ENCODE measurements at regions not wholly inside any gene's neighbourhood (a gene's known extent, or its start where the extent isn't known, plus 50 kb on each side); places are given as distances from the start of the nearest gene placed in this dataset.
"Not testable (repeated sequence)": the region's sequence is repeated elsewhere in the genome, so short reads cannot be mapped to it uniquely, and the experiment has no call there.

GRCh38 chrX:879756-880698, 249.4 kb downstream of the SHOX start:
- not testable (repeated sequence) for DNase-seq

DNA sequence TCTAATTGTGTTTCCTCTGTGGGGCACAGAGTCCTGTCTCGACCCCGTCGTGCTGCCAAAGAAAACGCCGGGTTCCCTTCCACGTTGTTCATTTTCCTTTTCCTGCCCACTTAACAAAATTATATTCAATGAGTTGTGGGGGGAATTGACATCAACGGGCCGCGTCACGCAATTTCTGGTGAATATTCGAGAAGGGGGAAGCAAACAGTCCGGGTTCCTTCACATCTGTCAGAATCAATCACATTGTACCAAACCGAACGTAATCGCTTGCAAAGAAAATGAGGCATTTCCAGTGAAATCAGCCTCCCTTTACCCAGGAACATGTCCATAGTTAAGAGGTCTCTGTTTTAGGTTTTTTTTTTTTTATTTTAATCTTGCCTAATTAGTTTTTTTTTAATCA, 243.5 kb downstream of the SHOX start:
- DNase-seq = no peak

GRCh38 chrX:873016-873415, 242.4 kb downstream of the SHOX start:
- DNase-seq = no peak

GRCh38 chrX:872090-872489, 241.5 kb downstream of the SHOX start:
- no peak for DNase-seq

DNA sequence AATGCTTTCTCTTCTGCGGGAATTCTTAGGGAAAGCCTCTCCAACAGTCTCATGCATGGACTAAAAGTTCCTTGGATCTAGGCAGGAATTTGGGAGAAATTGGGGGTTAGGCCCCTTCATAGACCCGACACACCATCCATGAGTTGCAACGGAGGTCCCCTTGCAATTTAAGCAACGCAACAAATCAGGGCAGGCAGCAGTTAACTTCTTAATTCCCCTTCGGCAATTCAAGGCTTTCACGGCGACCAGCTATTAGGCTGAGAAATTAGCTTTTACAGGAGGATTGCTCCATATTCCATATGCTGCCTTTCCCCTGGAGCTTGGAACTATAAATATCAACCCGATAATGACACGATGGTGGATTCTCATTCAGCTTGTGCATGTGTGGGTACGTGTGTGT, 241.0 kb downstream of the SHOX start:
- no peak for DNase-seq

GRCh38 chrX:867966-868647, 237.5 kb downstream of the SHOX start:
- no peak for DNase-seq

DNA sequence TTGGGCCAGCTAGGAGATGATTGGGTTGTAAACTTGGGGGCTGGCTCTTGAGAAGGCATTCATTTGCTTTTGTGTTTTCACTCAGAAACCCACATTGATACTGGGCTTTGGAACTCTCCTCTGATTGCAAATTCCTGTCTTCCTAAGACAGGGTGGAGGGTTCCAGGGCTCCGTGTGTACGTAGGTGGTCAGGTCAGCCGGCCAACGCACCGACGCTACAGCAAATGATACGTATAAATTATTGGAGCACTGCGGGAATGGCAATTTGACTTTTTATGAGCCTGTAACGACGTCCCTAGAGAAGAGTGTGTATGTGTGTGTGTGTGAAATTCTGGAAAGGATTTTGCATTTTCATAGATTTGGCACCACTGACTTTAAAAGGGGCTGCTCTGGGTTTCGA, 236.9 kb downstream of the SHOX start:
- DNase-seq = no peak

- DNase-seq = no peak
Observed at GRCh38 chrX:866441-866990, 235.9 kb downstream of the SHOX start.

GRCh38 chrX:865422-865821, 234.8 kb downstream of the SHOX start:
- no peak for DNase-seq

- no peak for DNase-seq
Observed at GRCh38 chrX:861921-862320, 231.3 kb downstream of the SHOX start.

DNA sequence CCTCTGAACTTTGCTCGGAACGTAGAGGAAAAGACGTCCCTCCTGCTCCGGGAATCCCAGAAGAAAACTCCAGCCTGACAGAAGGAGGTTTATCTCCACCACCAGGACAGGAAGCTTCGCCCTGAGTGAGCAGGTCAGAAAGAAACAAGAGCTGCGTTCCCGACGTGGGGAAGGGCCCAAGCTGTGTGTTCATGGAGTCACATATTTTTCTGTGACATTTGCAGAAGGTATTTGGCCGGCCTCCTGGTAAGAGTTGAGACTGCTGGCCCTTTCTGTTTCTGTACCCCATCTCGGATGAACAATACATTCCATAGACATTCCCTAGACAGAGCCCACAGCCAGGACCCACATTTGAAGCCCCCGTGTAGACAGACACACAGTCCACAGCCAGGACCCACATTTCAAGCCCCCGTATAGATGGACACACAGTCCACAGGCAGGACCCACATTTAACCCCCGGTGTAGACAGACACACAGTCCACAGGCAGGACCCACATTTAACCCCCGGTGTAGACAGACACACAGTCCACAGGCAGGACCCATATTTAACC, 230.8 kb downstream of the SHOX start:
- DNase-seq = no peak

GRCh38 chrX:859329-859728, 228.7 kb downstream of the SHOX start:
- no peak for DNase-seq

DNA sequence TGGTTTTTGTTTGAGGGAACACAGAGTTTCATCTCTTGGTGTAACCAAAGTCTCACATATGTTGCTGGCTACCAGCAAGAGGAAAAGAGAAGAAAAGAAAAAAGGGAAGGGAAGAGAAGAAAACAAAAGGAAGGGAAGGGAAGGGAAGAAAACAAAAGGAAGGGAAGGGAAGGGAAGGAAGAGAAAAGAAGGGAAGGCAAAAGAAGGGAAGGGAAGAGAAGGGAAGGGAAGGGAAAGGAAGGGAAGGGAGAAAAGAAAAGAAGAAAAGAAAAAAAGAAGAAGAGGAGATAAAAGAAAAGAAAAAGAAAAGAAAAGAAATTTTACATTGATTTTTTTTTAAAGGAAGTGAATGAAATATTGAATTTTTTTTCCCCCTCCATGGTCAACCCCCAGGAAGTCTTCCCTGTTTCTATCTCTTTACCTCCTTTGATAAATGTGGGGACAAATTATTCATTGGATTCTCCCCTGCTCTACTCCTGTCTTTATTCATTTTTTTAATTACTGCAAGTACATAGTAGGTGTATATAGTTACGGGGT, 228.0 kb downstream of the SHOX start:
- no peak for DNase-seq

- no peak for DNase-seq
Observed at GRCh38 chrX:857376-857775, 226.8 kb downstream of the SHOX start.

DNA sequence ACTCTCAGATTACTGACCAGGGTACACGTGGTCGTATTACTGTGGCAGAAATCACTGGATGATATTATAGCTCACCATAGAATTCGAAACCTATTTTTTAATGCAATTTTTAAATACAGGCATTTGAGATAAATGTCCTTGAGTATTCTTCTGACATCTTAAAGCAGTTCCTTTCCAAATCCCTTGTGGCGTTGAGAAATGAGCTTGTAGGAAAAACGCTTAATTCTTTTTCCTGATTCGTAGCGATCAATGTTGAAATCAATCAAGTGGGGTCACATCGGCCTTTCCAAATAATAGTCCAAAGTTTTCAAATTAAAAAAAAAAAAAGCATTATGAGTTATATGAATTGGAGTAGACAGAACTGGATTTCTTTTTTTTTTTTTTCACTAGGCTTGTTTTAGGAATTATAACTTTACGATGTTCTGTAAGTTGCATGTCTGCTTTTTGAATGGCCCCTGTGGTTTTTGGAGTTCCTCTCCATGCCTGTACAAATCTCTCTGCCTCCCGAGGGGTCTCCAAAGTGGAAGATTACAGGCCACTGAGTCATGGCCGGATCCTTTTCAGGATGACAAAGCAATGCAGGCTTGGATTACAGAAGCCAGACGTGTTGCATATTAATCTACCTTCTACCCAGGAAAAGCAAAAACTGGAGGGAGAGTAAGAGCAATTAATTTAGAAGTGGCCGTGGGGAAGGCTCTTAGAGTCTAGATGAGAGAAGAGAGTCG, 226.1 kb downstream of the SHOX start:
- no peak for DNase-seq

GRCh38 chrX:853304-853703, 222.7 kb downstream of the SHOX start:
- DNase-seq = no peak

- DNase-seq = no peak
Observed at GRCh38 chrX:850471-850916, 219.9 kb downstream of the SHOX start.

DNA sequence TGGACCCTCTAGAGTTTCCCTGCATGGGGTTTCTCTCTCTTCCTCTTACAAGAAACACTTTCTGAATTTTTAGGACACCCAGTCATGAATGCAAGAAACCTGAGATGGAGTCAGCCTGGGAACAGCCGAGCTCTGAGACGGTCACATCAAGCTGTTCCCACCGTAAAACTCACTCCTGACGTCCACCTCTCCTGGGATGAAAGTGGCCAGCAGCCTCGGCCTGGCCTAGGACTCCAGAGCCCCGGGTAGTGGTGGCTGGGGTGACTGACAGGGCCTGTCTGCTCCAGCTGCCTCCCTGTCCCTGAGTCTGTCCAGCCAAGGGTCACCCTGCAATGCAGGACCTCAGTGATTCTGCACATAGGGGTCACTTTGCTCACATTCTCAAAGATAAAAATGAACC, 217.8 kb downstream of the SHOX start:
- no peak for DNase-seq

DNA sequence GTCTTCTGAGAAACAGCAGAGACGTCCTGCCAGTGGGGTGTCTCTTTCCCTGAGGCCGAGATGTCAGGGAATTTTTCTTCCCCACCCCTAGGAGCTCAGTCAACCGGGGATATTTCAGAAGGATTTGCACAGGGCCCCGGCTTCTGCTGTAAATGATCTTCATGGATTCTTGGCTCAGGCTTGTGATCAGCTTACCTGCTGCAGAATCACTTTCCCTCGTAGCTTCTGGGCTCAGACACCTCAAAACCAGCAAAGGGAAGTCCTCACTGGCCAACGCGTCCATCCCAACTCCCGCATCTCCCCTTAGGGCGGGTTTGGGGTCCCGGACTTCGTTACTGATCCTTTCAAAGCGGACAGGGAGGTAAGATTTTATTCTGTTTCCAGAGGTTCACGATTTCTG, 212.7 kb downstream of the SHOX start:
- DNase-seq = no peak

DNA sequence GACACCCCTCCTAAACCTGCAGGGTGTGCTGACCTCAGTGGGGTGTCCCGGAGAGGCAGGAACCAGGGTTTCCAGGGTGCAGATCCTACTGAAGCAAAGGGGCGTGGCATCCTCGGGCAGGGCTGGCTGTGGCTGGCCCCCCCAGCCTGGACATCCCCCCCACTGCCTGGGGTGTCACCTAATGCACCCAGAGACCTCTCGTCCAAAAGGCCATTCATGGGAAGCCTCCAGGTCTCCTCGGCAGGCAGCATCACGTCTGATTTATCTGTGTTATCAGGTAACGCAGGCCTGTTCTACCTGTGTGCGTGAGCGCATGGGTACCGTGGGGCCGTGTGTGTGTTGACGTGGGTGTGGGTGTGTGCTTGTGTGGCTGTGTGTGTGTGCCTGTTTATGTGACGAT, 210.0 kb downstream of the SHOX start:
- no peak for DNase-seq

- DNase-seq = not testable (repeated sequence)
Observed at GRCh38 chrX:838666-839065, 208.1 kb downstream of the SHOX start.

DNA sequence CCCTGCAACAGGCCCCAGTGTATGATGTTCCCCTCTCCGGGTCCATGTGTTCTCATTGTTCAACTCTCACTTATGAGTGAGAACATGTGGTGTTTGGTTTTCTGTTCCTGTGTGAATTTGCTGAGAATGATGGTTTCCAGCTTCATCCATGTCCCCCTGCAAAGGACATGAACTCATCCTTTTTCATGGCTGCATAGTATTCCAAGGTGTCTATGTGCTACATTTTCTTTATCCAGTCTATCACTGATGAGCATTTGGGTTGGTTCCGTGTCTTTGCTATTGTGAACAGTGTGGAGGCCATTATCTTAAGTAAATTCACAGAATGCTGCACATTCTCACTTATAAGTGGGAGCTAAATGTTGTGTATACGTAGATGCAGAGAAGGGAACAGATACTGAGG, 205.3 kb downstream of the SHOX start:
- DNase-seq = not testable (repeated sequence)

DNA sequence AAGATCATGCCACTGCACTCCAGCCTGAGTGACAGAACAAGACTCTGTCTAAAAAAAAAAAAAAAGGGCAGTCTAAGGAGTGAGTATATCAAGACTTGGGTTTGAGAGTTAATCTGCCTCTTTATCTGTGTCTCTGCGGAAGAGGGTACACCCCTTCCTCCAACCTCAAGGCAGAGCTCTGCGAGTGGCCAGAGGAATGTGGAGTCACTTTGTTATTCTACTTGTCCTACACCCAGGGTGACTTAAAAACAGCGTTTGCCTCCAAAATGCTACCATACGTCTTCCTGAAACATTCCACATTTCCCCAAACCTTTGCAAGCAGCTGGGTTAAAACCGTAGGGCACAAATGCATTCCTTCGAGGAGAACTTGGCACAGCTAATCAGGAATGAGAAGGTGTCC, 199.9 kb downstream of the SHOX start:
- DNase-seq = no peak

Measured in MV-4-11 (cell line).